ENCODE measurements at regions not wholly inside any gene's neighbourhood (a gene's known extent, or its start where the extent isn't known, plus 50 kb on each side); places are given as distances from the start of the nearest gene placed in this dataset.

GRCh38 chr6:119584088-119584487 is 234.5 kb upstream of the MAN1A1 start:
- Mint-ChIP-seq H3K27me3 (peaks cover 0 to 1% (median 0%) of the 10 kb centered on the region in 5 donors), H3K9me3 (peaks cover 0 to 1% (median 0%) of the 10 kb centered on the region in 9 donors), H3K4me3 (no peak overlapping the region), H3K27ac (no peak overlapping the region), H3K4me1 (no peaks in the 10 kb centered on the region), H3K36me3 (no peaks in the 10 kb centered on the region)
- ATAC-seq (no peak), DNase-seq (no peak)
- POLR2A ChIA-PET: no interaction called here

DNA sequence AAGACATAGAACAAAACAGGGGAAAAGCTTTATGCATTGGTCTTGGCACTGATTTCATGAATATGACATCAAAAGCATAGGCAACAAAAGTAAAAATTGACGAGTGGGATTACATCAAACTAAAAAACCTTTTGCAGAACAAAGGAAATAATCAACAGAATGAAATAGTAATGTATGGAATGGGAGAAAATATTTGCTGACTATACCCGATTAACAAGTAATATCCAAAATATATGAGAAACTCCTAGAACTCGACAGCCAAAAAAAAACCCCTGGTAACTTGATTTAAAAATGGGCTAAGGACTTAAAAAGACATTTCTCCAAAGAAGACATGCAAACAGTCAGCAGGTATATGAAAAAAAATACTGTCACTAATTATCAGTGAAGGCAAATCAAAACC is 231.7 kb upstream of the MAN1A1 start:
- ATAC-seq (no peak), DNase-seq (no peak)
- H3K9me3 Mint-ChIP-seq: peaks cover 0 to 14% (median 10%) of the 10 kb centered on the region in 9 donors
- POLR2A ChIA-PET: no interaction called here
- H3K36me3 Mint-ChIP-seq: peaks cover 0 to 7% (median 4%) of the 10 kb centered on the region in 3 donors
- peaks cover 0 to 5% (median 0%) of the 10 kb centered on the region in 5 donors for H3K27me3 Mint-ChIP-seq
- no peaks in the 10 kb centered on the region for H3K4me1 Mint-ChIP-seq
- H3K4me3 Mint-ChIP-seq: no peak overlapping the region
- no peak overlapping the region for H3K27ac Mint-ChIP-seq

DNA sequence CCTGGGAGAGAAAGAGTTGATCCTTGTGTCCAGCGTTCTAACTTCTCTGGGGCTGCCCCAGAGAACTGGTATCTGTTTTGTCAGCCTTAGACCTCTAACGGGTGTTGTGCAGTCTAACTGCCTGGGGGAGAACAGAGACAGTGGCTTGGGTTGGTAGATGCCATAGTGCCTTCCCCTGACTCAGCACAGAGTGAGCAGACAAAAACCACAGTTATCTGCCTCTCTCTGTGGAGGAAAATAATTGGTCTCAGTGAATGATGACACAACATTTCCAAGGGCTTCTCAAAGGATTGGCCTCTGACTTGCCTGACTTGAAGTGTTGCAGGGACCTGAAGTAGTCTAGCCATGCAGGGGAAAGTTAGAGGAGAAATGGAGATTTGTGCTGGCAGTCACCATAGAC is 226.2 kb upstream of the MAN1A1 start:
- H3K4me1 Mint-ChIP-seq: no peaks in the 10 kb centered on the region

GRCh38 chr6:119568580-119568979 is 219.0 kb upstream of the MAN1A1 start:
- ATAC-seq: no peak
- H3K27me3 Mint-ChIP-seq: peaks cover 0 to 5% (median 0%) of the 10 kb centered on the region in 5 donors
- POLR2A ChIA-PET: no interaction called here
- H3K4me3 Mint-ChIP-seq: no peak overlapping the region
- DNase-seq: no peak
- H3K4me1 Mint-ChIP-seq: no peaks in the 10 kb centered on the region
- H3K27ac Mint-ChIP-seq: no peak overlapping the region
- peaks cover 0 to 4% (median 0%) of the 10 kb centered on the region in 9 donors for H3K9me3 Mint-ChIP-seq
- H3K36me3 Mint-ChIP-seq: no peaks in the 10 kb centered on the region

More for the DNA sequence above, 226.2 kb upstream of the MAN1A1 start:
- Mint-ChIP-seq H3K9me3 (peaks cover 0 to 31% (median 25%) of the 10 kb centered on the region in 9 donors), H3K27ac (no peak overlapping the region), H3K27me3 (peaks cover 0 to 5% (median 0%) of the 10 kb centered on the region in 5 donors), H3K36me3 (peaks cover 0 to 14% (median 13%) of the 10 kb centered on the region in 3 donors), H3K4me3 (no peak overlapping the region)
- POLR2A ChIA-PET: no interaction called here
- ATAC-seq (no peak), DNase-seq (no peak)

DNA sequence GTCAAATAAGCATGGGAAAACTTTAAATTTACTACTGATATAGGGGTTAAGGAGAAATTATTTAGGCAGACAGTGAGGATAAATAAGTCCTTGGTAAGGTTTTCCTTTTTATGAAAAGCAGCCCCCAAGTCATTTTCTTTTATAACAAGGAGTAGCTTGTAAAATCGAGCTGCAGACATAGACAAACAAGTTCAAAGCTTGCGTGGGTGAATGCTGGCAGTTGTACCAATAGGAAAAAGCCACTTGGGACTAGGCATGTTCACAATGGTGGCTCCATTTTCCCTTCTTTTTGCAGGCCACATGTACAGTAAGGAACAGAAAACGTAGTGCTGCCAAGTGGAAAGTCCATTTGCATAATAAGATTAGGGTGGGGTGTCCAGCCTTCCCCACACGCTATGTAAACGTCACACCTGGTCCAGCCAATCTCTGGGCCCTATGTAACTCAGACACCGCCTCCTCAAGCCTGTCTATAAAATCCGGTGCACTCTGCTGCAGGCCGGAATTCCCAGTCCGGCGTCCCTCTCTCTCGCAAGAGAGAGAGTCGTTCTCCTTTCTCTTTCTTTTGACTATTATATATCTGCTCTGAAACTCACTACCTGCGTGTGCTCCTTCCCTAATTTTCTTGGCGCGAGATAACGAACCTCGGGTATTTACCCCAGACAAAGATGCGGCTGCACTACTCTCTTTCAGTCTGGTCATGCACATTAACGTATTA is 217.1 kb upstream of the MAN1A1 start:
- Mint-ChIP-seq H3K4me3 (no peak overlapping the region), H3K27me3 (peaks cover 0 to 3% (median 0%) of the 10 kb centered on the region in 5 donors), H3K27ac (no peak overlapping the region), H3K4me1 (no peaks in the 10 kb centered on the region), H3K9me3 (no peaks in the 10 kb centered on the region), H3K36me3 (no peaks in the 10 kb centered on the region)
- POLR2A ChIA-PET: no interaction called here
- ATAC-seq (no peak), DNase-seq (no peak)

DNA sequence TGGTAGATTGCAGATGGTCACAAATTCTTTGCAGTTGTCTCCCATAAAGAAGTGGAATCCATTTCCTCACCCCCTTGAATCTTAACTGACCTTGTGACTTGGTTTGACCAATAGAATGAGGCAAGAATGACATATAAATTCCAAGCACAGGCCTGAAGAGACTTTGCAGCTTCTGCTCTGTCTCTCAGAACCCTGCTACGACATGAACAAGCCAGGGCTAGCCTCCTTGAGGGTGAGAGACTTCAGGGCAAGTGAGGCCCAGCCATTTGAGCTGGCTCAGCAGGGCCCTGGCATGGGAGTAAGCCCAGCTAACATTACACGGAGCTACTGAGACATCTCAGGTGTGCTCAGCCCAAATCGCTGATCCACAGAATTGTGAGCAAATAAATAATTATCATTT is 216.3 kb upstream of the MAN1A1 start:
- H3K36me3 Mint-ChIP-seq: no peaks in the 10 kb centered on the region
- no peaks in the 10 kb centered on the region for H3K9me3 Mint-ChIP-seq
- H3K27ac Mint-ChIP-seq: no peak overlapping the region
- H3K27me3 Mint-ChIP-seq: peaks cover 0 to 4% (median 0%) of the 10 kb centered on the region in 5 donors
- ATAC-seq (no peak), DNase-seq (no peak)
- POLR2A ChIA-PET: no interaction called here
- H3K4me3 Mint-ChIP-seq: no peak overlapping the region
- H3K4me1 Mint-ChIP-seq: no peaks in the 10 kb centered on the region

DNA sequence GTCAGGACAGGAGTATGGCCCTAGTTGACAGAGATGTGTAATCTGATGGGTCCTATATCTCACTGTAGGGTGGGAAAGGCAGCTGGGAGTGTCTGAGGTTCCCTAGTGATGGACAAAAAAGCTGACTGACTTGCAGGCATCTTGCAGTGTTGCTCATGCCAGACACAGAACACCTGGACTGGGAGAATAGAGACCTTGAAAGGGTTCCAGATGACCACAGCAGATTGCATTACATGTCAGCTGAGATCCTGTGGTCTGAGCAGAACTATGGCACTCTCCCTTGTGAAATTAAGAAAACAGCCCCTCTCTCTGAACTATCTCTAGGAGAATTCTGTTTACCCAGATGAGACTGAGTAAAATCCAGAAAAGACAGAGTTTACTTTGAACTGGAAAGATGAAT is 212.6 kb upstream of the MAN1A1 start:
- POLR2A ChIA-PET: no interaction called here
- Mint-ChIP-seq H3K36me3 (no peaks in the 10 kb centered on the region), H3K27ac (no peak overlapping the region), H3K4me1 (no peaks in the 10 kb centered on the region), H3K9me3 (no peaks in the 10 kb centered on the region), H3K4me3 (no peak overlapping the region), H3K27me3 (peaks cover 0 to 4% (median 0%) of the 10 kb centered on the region in 5 donors)
- DNase-seq (no peak), ATAC-seq (no peak)

- Mint-ChIP-seq H3K4me1 (no peaks in the 10 kb centered on the region), H3K4me3 (no peak overlapping the region), H3K27ac (no peak overlapping the region), H3K36me3 (peaks cover 0 to 1% (median 1%) of the 10 kb centered on the region in 3 donors), H3K9me3 (peaks cover 0 to 3% (median 0%) of the 10 kb centered on the region in 9 donors), H3K27me3 (peaks cover 0 to 4% (median 0%) of the 10 kb centered on the region in 5 donors)
- POLR2A ChIA-PET: no interaction called here
- no peak for ATAC-seq
- no peak for DNase-seq
These were observed 210.0 kb upstream of the MAN1A1 start for GRCh38 chr6:119559586-119559985.

DNA sequence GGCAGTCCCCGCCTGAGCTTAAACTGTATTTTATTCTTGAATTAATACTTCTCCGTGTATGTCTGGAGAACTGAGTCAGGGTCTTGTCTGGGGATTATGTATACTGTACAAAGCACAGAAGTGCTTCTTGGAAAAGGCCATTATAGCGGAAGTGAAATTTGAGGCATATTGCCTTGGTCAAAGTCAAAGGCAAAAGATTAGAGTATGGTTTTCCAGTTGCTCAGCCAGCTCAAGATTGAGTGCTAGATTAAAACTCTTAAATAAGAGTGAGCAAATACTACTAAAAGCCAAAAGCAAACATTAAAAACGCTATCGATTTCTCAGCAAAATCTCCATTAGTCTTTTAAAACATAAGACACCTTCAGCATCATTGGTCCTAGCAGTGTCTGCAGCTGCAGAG is 207.7 kb upstream of the MAN1A1 start:
- DNase-seq (no peak), ATAC-seq (no peak)
- no peaks in the 10 kb centered on the region for H3K4me1 Mint-ChIP-seq
- H3K4me3 Mint-ChIP-seq: no peak overlapping the region
- peaks cover 0 to 22% (median 6%) of the 10 kb centered on the region in 9 donors for H3K9me3 Mint-ChIP-seq
- no peak overlapping the region for H3K27ac Mint-ChIP-seq
- peaks cover 0 to 9% (median 6%) of the 10 kb centered on the region in 3 donors for H3K36me3 Mint-ChIP-seq
- POLR2A ChIA-PET: no interaction called here
- peaks cover 0 to 4% (median 0%) of the 10 kb centered on the region in 5 donors for H3K27me3 Mint-ChIP-seq

DNA sequence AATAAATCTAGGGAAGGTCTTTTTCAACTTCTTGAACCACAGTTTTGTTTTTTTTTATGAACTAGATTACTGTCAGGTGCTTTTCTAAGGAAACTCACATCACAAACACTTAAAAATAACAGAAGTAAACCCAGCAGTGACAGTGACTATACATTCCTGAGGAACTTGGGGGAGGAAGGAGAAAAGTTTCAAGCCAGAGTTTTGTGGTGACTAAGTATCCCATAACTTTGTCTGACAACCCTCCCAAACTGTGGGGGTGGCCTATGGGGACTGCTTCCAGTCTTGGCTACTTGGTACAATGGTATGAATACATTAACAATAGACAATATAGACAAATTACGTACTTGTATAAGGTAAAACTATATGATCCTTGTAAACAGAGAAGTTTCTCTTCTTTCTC is 202.5 kb upstream of the MAN1A1 start:
- H3K27ac Mint-ChIP-seq: no peak overlapping the region
- H3K4me1 Mint-ChIP-seq: no peaks in the 10 kb centered on the region
- peaks cover 0 to 22% (median 7%) of the 10 kb centered on the region in 9 donors for H3K9me3 Mint-ChIP-seq
- no peak for DNase-seq
- H3K27me3 Mint-ChIP-seq: peaks cover 0 to 4% (median 0%) of the 10 kb centered on the region in 5 donors
- POLR2A ChIA-PET: no interaction called here
- H3K4me3 Mint-ChIP-seq: no peak overlapping the region
- no peak for ATAC-seq
- peaks cover 0 to 10% (median 6%) of the 10 kb centered on the region in 3 donors for H3K36me3 Mint-ChIP-seq

GRCh38 chr6:119547024-119547423 is 197.5 kb upstream of the MAN1A1 start:
- DNase-seq (no peak), ATAC-seq (no peak)
- Mint-ChIP-seq H3K27ac (no peak overlapping the region), H3K36me3 (no peaks in the 10 kb centered on the region), H3K27me3 (peaks cover 0 to 4% (median 0%) of the 10 kb centered on the region in 5 donors), H3K4me1 (no peaks in the 10 kb centered on the region), H3K9me3 (no peaks in the 10 kb centered on the region), H3K4me3 (no peak overlapping the region)
- POLR2A ChIA-PET: no interaction called here

GRCh38 chr6:119545245-119545644 is 195.7 kb upstream of the MAN1A1 start:
- H3K4me1 Mint-ChIP-seq: no peaks in the 10 kb centered on the region
- no peaks in the 10 kb centered on the region for H3K9me3 Mint-ChIP-seq
- DNase-seq (no peak), ATAC-seq (no peak)
- no peaks in the 10 kb centered on the region for H3K36me3 Mint-ChIP-seq
- POLR2A ChIA-PET: no interaction called here
- no peak overlapping the region for H3K27ac Mint-ChIP-seq
- H3K4me3 Mint-ChIP-seq: no peak overlapping the region
- peaks cover 0 to 4% (median 0%) of the 10 kb centered on the region in 5 donors for H3K27me3 Mint-ChIP-seq

DNA sequence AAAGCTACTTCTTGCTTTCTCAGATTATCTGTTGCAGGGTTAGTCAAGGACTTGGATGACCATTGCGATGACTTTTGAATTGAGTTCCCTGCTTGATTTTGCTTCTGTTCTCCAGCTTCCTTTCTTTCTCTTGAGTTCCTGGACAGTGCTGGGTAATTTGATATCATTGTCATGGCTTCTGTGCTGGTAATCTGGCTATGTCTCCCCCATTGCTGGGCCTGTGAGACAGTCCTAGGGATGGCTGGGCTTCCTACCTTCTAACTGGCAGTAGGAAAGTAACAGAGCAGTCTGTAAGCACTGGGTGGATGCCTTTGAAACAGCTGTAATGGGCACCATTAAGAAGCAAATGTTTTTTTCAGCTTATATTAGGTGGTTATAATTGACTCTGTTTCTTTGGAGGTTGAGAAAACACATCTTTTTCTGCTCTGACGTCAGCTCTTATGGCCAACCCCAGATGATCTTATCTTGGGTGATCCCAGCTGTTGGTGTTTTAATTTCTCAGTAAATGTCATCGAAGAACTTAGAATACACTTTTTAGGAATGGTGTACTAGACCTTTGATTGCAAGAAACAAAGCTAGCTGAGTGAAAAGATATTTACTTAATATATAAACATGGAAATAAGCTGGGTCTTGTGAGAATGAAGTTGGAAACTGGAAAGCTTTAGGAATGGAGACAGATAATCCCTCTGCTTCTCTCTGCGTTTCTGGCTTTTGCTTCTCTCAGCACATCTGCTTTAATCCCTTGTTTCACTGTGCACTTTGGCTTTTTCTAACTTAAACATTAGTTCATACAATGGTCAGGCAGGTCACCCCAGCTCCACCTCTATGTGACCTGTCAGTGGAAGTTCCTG is 195.0 kb upstream of the MAN1A1 start:
- Mint-ChIP-seq H3K9me3 (no peaks in the 10 kb centered on the region), H3K4me1 (no peaks in the 10 kb centered on the region), H3K36me3 (no peaks in the 10 kb centered on the region), H3K4me3 (no peak overlapping the region), H3K27ac (no peak overlapping the region), H3K27me3 (peaks cover 0 to 4% (median 0%) of the 10 kb centered on the region in 5 donors)
- DNase-seq (no peak), ATAC-seq (no peak)
- POLR2A ChIA-PET: no interaction called here
